ENCODE measurements at regions not wholly inside any gene's neighbourhood (a gene's known extent, or its start where the extent isn't known, plus 50 kb on each side); places are given as distances from the start of the nearest gene placed in this dataset.
A peak's percentile ranks its signal among the peaks of the same experiment; 100 is the strongest.

- peak; percentile 75 to 79 for DNase-seq
Observed at GRCh38 chr1:47709019-47709871, 271.4 kb downstream of the FOXD2 start.

DNA sequence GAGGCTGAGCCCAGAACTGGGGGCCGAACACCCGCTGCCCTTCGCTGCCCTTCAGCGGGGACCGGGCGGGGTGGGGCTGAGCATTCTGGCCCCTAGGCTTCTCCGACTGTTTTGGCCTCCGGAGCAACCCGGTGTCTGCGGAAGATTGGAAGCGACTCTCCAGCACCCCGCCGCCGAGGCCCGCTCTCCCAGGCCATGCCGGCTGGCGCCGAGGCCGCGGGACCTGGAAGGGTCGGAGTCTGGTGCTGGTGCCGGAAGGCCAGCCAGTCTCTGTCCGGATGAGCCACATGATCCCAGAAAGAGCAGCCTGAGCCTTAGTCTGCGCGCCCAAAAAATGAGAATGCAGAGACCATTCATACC lies 272.0 kb downstream of the FOXD2 start:
- DNase-seq = peak in 1 of 2 experiments; percentile 61

DNA sequence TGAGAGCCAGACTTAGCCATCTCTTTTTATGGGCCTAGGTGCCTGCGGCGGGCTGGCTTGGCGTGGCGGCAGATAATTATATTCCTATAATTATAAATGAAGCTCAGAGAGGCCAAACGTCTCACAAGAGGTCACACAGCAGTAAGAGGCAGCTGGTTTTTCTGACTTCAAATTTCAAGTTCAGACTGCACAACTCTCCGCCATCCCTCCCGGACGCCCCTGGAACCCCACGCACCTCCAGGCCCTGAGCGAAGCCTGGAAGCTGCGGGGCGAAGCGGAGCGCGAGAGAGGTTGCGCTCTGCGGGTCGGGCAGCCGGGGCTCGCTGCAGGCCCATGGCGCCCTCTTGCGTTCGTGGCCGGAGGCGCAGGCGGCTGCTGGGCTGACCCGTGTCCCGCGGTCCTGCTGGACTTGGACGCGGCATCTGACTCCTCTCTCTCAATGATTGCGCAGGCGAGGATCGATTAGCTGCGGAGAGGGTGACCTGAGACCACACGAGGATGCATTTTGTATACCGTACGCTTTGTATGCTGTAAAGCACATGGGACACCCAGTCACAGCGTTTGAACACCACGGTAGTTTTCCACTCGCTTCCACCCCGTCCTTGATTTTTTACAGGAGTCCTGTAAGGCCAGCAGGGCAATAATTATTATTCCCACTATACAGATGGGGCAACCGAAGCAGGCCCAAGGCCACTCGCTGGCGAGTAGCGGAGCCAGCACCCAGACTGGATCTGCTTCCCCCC lies 272.7 kb downstream of the FOXD2 start:
- DNase-seq = peak; percentile 60 to 68
